Keratinocyte (primary cell): ENCODE measurements at regions not wholly inside any gene's neighbourhood (a gene's known extent, or its start where the extent isn't known, plus 50 kb on each side); places are given as distances from the start of the nearest gene placed in this dataset.

ENCODE experiments used
- DNase-seq: peaks from one replicate; pipeline ENCODE4 v3.0.0-alpha.2; 2011; ENCODE audit warnings: low read depth, missing footprints, low spot score
- FAIRE-seq: peaks from 2 replicates; lab custom pipeline; 2011; peaks lifted over from hg19 to GRCh38; lab: Jason Lieb, UNC
- H2AFZ ChIP-seq: 2 replicates; pipeline ENCODE4 v1.6.0; 2012; ENCODE audit warnings: low read length, control low read depth, inconsistent platforms; ENCODE audit not compliant: control insufficient read depth
- H3K27ac ChIP-seq: 2 replicates; pipeline ENCODE4 v1.5.1; 2011; ENCODE audit warnings: low read length; ENCODE audit not compliant: control insufficient read depth, insufficient read depth
- H3K27me3 ChIP-seq: 3 replicates; pipeline ENCODE4 v1.6.0; 2011; ENCODE audit warnings: low read length; ENCODE audit not compliant: control insufficient read depth, insufficient read depth; ENCODE audit errors: extremely low read depth
- H3K36me3 ChIP-seq, 2 experiments: 2 replicates in 1 of 2; 3 replicates in 1 of 2; pipeline ENCODE4 v1.5.1; 2011; ENCODE audit warnings: low read length in 2 of 2, mild to moderate bottlenecking in 1 of 2; ENCODE audit not compliant: control insufficient read depth in 2 of 2, insufficient read depth in 2 of 2; ENCODE audit errors: extremely low read depth in 1 of 2
- H3K4me1 ChIP-seq: 3 replicates; pipeline ENCODE4 v1.5.1; 2011; ENCODE audit warnings: low read length; ENCODE audit not compliant: control insufficient read depth, insufficient read depth; ENCODE audit errors: extremely low read depth
- H3K4me2 ChIP-seq: 3 replicates; pipeline ENCODE4 v1.6.0; 2011; ENCODE audit warnings: low read depth, low read length; ENCODE audit not compliant: control insufficient read depth, insufficient read depth; ENCODE audit errors: extremely low read depth
- H3K4me3 ChIP-seq, 3 experiments: fragments of 200-600 bp in 1 of 3; sonication (generic) in 1 of 3; 2 replicates in 2 of 3; 3 replicates in 1 of 3; pipeline ENCODE4 v1.5.1; 2011 to 2016; ENCODE audit warnings: low read length in 3 of 3, mild to moderate bottlenecking in 3 of 3, control low read depth in 2 of 3, inconsistent platforms in 1 of 3, low read depth in 1 of 3, mixed read lengths in 1 of 3, mixed run types in 1 of 3, moderate library complexity in 1 of 3; ENCODE audit not compliant: control insufficient read depth in 2 of 3, insufficient read depth in 2 of 3; ENCODE audit errors: extremely low read depth in 1 of 3
- H3K79me2 ChIP-seq: 2 replicates; pipeline ENCODE4 v1.6.0; 2012; ENCODE audit warnings: low read length; ENCODE audit not compliant: control insufficient read depth, insufficient read depth
- H3K9ac ChIP-seq: 3 replicates; pipeline ENCODE4 v1.6.0; 2011; ENCODE audit warnings: low read length; ENCODE audit not compliant: control insufficient read depth, insufficient read depth; ENCODE audit errors: extremely low read depth
- H3K9me1 ChIP-seq: 3 replicates; pipeline ENCODE4 v1.6.0; 2011; ENCODE audit warnings: low read length; ENCODE audit not compliant: control insufficient read depth, insufficient read depth; ENCODE audit errors: extremely low read depth
- H3K9me3 ChIP-seq: 2 replicates; pipeline ENCODE4 v1.5.1; 2012; ENCODE audit warnings: low read depth, low read length; ENCODE audit not compliant: control insufficient read depth
- H4K20me1 ChIP-seq: 3 replicates; pipeline ENCODE4 v1.6.0; 2011; ENCODE audit warnings: low read length; ENCODE audit not compliant: control insufficient read depth, insufficient read depth; ENCODE audit errors: extremely low read depth
- EZH2 ChIP-seq: IDR thresholded peaks from one replicate; pipeline ENCODE4 v1.6.1; 2012; ENCODE audit warnings: inconsistent platforms, mild to moderate bottlenecking, low read length, moderate library complexity
- dilution Hi-C: fragments of 300-500 bp; cut with MboI; formaldehyde crosslinking; loops from one replicate; pipeline ENCODE4 v1.7.0; 2020; ENCODE audit warnings: low sequenced_read_pairs; ENCODE audit not compliant: extremely low pct_ligation_motif_present
- TF ChIP-seq, protein P1 (sequence below), 3 experiments: IDR thresholded peaks in 1 of 3; conservative IDR thresholded peaks in 1 of 3; optimal IDR thresholded peaks in 1 of 3; 2 replicates in 2 of 3; 3 replicates in 1 of 3; pipeline versions ENCODE3 to v1.5.1; 2011; ENCODE audit warnings: low read length in 3 of 3, mild to moderate bottlenecking in 3 of 3, moderate library complexity in 2 of 3, control low read depth in 1 of 3, inconsistent platforms in 1 of 3; ENCODE audit not compliant: insufficient read depth in 2 of 3; ENCODE audit errors: extremely low read depth in 1 of 3

DNA sequence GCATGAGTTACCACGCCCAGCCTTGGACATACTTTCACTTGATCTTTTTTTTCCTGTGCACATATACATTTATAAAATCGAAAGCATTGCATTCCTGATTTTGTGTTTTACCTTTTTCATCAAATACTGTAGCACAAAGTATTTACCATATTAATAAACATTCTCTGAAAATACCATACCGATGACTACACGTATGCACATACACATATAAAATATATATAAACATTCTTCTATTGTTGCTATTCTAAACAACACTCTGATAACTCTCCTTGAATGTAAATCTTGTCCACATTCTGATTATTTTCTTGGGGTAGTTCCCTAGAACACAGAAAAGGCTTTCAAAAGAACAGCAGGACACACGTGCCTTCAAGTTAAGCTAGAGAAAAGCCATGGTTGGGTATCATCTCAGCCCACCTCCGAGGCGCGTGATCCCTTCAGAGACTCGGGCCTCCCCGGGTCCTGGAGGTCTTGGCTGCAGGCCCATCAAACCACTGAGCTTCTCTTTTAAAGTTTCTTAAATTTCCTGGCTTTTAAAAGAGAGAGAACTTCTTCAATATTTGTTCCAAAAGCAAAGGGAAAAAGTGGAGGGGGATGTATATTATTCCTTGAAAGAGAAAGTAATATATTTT, 198.1 kb downstream of the MYLK4 start:
- dilution Hi-C loops: no loop called here
- DNase-seq (no peak), FAIRE-seq (no peak)
- Histone ChIP-seq H3K9ac (no peak overlapping the region), H2AFZ (no peak overlapping the region), H3K9me3 (no peaks in the 10 kb centered on the region), H3K27ac (no peak overlapping the region), H3K4me3 (no peak overlapping the region), H3K4me2 (no peak overlapping the region), H3K79me2 (no peaks in the 10 kb centered on the region), H3K9me1 (no peaks in the 10 kb centered on the region), H3K27me3 (no peaks in the 10 kb centered on the region), H3K4me1 (peaks cover 4% of the 10 kb centered on the region), H3K36me3 (no peaks in the 10 kb centered on the region), H4K20me1 (no peaks in the 10 kb centered on the region)
- no peak for TF ChIP-seq EZH2
- TF ChIP-seq, protein P1, sequence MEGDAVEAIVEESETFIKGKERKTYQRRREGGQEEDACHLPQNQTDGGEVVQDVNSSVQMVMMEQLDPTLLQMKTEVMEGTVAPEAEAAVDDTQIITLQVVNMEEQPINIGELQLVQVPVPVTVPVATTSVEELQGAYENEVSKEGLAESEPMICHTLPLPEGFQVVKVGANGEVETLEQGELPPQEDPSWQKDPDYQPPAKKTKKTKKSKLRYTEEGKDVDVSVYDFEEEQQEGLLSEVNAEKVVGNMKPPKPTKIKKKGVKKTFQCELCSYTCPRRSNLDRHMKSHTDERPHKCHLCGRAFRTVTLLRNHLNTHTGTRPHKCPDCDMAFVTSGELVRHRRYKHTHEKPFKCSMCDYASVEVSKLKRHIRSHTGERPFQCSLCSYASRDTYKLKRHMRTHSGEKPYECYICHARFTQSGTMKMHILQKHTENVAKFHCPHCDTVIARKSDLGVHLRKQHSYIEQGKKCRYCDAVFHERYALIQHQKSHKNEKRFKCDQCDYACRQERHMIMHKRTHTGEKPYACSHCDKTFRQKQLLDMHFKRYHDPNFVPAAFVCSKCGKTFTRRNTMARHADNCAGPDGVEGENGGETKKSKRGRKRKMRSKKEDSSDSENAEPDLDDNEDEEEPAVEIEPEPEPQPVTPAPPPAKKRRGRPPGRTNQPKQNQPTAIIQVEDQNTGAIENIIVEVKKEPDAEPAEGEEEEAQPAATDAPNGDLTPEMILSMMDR (optimal IDR thresholded peaks at IDR 0.05 in 1 of 3, IDR thresholded peaks at IDR 0.05 in 1 of 3, conservative IDR thresholded peaks at IDR 0.05 in 1 of 3; ENCODE audit: extremely low read depth in 1 of 3, insufficient read depth in 2 of 3, low read length in 3 of 3): no peak

DNA sequence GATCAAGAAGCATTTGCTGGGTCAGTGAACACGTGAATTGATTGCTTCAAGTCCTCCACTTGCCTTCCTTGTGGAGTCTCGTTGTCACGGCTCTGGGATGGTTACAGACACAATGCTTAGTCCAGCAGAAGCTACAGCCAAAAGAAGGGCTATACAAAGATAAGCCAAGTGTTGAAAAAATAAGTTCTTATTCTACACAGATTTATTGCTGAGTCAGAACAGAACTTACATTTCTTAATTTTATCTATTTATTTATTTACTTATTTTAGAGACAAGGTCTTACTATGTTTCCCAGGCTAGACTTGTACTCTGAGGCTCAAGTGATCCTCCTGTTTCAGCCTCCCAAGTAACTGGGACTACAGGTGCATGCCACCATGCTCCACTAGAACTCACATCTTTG, 199.0 kb downstream of the MYLK4 start:
- dilution Hi-C loops: no loop called here
- no peak for FAIRE-seq
- TF ChIP-seq EZH2: no peak
- TF ChIP-seq, protein P1 (optimal IDR thresholded peaks at IDR 0.05 in 1 of 3, IDR thresholded peaks at IDR 0.05 in 1 of 3, conservative IDR thresholded peaks at IDR 0.05 in 1 of 3; ENCODE audit: extremely low read depth in 1 of 3, insufficient read depth in 2 of 3, low read length in 3 of 3): no peak

More for the DNA sequence above, 199.0 kb downstream of the MYLK4 start:
- Histone ChIP-seq H3K9me1 (no peaks in the 10 kb centered on the region), H4K20me1 (no peaks in the 10 kb centered on the region), H3K27ac (no peak overlapping the region), H3K9me3 (no peaks in the 10 kb centered on the region), H3K4me2 (no peak overlapping the region), H3K4me3 (no peak overlapping the region), H3K9ac (no peak overlapping the region), H3K4me1 (peaks cover 4% of the 10 kb centered on the region), H3K36me3 (no peaks in the 10 kb centered on the region), H3K79me2 (no peaks in the 10 kb centered on the region), H2AFZ (no peak overlapping the region), H3K27me3 (no peaks in the 10 kb centered on the region)
- DNase-seq: no peak
